ENCODE measurements at regions not wholly inside any gene's neighbourhood (a gene's known extent, or its start where the extent isn't known, plus 50 kb on each side); places are given as distances from the start of the nearest gene placed in this dataset.

DNA sequence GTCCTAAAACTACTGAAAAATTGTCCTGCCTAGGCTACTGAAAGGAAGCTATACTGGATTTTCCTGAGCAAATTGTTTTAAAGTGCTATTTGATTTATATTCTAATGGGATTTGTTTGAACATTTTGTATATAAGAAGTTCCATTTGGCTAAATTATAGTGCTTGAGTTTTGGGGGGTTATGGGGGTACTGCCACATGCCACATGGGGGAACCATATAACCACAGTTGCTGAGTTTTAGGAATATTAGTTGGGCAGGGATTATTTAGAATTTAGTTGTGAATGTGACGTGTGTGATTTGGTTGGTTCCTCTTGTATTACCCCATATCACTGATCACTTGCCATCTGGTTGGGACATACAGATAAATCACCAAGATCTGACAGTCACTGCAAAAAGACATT lies 224.5 kb upstream of the TAPT1 start:
- H3K27me3 Mint-ChIP-seq (ENCODE audit: unreplicated experiment), result no peaks in the 10 kb centered on the region
- no peaks in the 10 kb centered on the region for H3K36me3 Mint-ChIP-seq (ENCODE audit: unreplicated experiment)
- no peak for DNase-seq (ENCODE audit: extremely low spot score, unreplicated experiment)

DNA sequence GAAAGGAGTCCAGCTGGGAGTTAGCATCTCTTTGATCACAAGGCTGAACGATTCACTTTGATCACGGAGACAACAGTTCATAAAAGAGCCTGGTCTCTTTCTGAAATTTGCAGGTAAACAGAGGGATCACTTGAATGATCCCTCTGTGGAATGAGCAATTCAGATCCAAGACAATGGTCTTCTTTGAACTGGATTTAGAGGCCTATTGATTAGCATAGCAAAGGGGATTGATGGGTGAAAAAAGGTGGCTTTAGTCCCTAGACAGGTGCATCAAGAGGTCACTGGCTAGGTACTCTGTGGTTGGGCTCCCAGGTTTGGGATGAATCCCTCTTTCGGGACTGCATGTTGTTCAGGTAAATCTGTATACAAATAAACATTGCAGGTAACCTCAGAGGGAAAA lies 223.8 kb upstream of the TAPT1 start:
- Mint-ChIP-seq H3K4me1 (ENCODE audit: unreplicated experiment) (no peaks in the 10 kb centered on the region), H3K27me3 (ENCODE audit: unreplicated experiment) (no peaks in the 10 kb centered on the region), H3K9me3 (ENCODE audit: unreplicated experiment) (no peaks in the 10 kb centered on the region), H3K36me3 (ENCODE audit: unreplicated experiment) (no peaks in the 10 kb centered on the region), H3K4me3 (ENCODE audit: unreplicated experiment) (no peak overlapping the region), H3K27ac (ENCODE audit: unreplicated experiment) (no peak overlapping the region)
- DNase-seq (ENCODE audit: extremely low spot score, unreplicated experiment), result no peak
- TF ChIP-seq, protein P1, sequence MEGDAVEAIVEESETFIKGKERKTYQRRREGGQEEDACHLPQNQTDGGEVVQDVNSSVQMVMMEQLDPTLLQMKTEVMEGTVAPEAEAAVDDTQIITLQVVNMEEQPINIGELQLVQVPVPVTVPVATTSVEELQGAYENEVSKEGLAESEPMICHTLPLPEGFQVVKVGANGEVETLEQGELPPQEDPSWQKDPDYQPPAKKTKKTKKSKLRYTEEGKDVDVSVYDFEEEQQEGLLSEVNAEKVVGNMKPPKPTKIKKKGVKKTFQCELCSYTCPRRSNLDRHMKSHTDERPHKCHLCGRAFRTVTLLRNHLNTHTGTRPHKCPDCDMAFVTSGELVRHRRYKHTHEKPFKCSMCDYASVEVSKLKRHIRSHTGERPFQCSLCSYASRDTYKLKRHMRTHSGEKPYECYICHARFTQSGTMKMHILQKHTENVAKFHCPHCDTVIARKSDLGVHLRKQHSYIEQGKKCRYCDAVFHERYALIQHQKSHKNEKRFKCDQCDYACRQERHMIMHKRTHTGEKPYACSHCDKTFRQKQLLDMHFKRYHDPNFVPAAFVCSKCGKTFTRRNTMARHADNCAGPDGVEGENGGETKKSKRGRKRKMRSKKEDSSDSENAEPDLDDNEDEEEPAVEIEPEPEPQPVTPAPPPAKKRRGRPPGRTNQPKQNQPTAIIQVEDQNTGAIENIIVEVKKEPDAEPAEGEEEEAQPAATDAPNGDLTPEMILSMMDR (IDR thresholded peaks at IDR 0.05), result no peak

More for the DNA sequence above, 224.5 kb upstream of the TAPT1 start:
- no peaks in the 10 kb centered on the region for H3K9me3 Mint-ChIP-seq (ENCODE audit: unreplicated experiment)
- H3K4me1 Mint-ChIP-seq (ENCODE audit: unreplicated experiment), result no peaks in the 10 kb centered on the region
- no peak overlapping the region for H3K27ac Mint-ChIP-seq (ENCODE audit: unreplicated experiment)
- TF ChIP-seq, protein P1 (IDR thresholded peaks at IDR 0.05), result peak; percentile 36
- H3K4me3 Mint-ChIP-seq (ENCODE audit: unreplicated experiment), result no peak overlapping the region

DNA sequence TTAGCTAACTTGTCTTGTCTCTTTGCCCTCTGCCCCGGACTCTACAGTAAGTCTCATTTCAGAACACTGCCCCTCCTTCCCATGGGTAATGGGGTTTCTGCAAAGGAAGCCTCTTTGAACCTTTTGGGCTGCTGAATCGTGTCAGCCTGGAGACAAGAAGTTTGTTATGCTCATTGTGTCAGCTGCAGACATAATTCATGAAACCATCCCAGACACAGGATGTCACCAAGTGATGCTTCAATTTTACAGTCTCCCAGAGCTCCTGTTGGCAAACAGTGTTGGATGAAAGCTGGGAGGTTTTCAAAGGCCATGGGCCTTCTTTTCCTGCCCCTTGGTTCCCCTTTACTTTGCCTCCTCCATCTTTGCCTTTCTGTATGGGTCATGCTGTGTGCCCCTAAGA lies 223.1 kb upstream of the TAPT1 start:
- no peaks in the 10 kb centered on the region for H3K4me1 Mint-ChIP-seq (ENCODE audit: unreplicated experiment)
- H3K4me3 Mint-ChIP-seq (ENCODE audit: unreplicated experiment), result no peak overlapping the region
- no peak overlapping the region for H3K27ac Mint-ChIP-seq (ENCODE audit: unreplicated experiment)
- H3K9me3 Mint-ChIP-seq (ENCODE audit: unreplicated experiment), result no peaks in the 10 kb centered on the region
- no peak for DNase-seq (ENCODE audit: extremely low spot score, unreplicated experiment)
- no peaks in the 10 kb centered on the region for H3K27me3 Mint-ChIP-seq (ENCODE audit: unreplicated experiment)
- TF ChIP-seq, protein P1 (IDR thresholded peaks at IDR 0.05), result no peak
- H3K36me3 Mint-ChIP-seq (ENCODE audit: unreplicated experiment), result no peaks in the 10 kb centered on the region

DNA sequence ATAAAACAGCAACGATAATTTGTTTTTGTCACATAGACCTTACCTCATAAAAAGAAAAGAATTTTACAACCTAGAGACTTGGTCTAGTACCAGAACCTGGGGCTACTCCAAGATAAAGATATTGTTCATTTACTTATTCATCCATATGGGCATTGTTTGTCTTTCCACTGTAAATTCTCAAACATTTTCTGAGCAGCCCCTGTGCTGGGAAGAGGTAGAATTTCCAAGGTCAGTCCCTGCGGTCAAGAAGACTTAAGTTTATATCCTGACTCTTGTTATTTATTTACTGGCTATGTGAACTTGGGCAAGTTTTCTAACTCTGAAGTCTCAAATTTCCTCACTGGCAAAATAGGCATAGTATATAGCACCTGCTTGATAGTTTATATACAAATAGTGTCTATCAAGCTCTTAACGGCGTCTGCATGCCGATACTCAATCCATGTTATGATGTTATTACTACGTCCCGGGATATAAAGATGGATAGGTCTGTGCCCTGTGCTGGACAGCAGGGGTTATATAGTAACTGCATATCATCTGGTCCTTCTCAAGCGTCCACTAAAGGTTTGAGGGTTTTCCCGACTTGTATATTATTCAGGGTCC lies 222.1 kb upstream of the TAPT1 start:
- Mint-ChIP-seq H3K4me3 (ENCODE audit: unreplicated experiment) (no peak overlapping the region), H3K4me1 (ENCODE audit: unreplicated experiment) (no peaks in the 10 kb centered on the region), H3K36me3 (ENCODE audit: unreplicated experiment) (no peaks in the 10 kb centered on the region), H3K27me3 (ENCODE audit: unreplicated experiment) (no peaks in the 10 kb centered on the region), H3K9me3 (ENCODE audit: unreplicated experiment) (no peaks in the 10 kb centered on the region), H3K27ac (ENCODE audit: unreplicated experiment) (no peak overlapping the region)
- no peak for DNase-seq (ENCODE audit: extremely low spot score, unreplicated experiment)
- TF ChIP-seq, protein P1 (IDR thresholded peaks at IDR 0.05), result no peak

DNA sequence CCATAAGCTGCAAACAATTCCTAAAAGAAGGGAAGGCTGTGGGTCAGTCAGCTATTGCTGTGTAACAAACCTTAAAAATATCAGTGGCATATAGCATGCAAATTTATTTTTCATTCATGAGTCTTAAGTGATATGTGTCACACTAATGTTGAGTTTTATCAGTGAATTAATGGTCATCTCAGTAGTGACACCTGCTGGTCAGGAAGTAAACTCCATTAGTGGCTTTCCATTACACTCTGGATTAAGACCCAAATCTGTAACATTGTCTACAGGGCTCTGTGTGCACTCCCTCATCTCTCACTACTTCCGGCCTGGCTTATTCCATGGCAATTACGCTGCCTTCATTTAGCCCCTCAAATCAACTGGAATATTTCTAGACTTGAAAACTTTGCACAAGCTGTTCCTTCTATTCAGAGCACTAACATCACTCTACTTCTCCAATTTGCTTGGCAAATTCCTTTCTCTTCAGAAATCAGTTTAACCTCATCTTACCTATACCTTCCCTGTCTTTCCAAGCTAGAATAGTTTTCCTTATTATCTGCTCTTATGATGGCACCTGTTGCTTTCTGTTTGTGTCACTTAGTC lies 217.3 kb upstream of the TAPT1 start:
- no peak for DNase-seq (ENCODE audit: extremely low spot score, unreplicated experiment)
- H3K27ac Mint-ChIP-seq (ENCODE audit: unreplicated experiment), result no peak overlapping the region
- no peak overlapping the region for H3K4me3 Mint-ChIP-seq (ENCODE audit: unreplicated experiment)
- no peaks in the 10 kb centered on the region for H3K27me3 Mint-ChIP-seq (ENCODE audit: unreplicated experiment)
- no peaks in the 10 kb centered on the region for H3K36me3 Mint-ChIP-seq (ENCODE audit: unreplicated experiment)
- no peaks in the 10 kb centered on the region for H3K4me1 Mint-ChIP-seq (ENCODE audit: unreplicated experiment)
- H3K9me3 Mint-ChIP-seq (ENCODE audit: unreplicated experiment), result no peaks in the 10 kb centered on the region
- TF ChIP-seq, protein P1 (IDR thresholded peaks at IDR 0.05), result peak; percentile 66

All from osteocyte (in vitro differentiated cells).